Retinal pigment epithelial cell (primary cell): ENCODE measurements at regions not wholly inside any gene's neighbourhood (a gene's known extent, or its start where the extent isn't known, plus 50 kb on each side); places are given as distances from the start of the nearest gene placed in this dataset.

Experiments used
- DNase-seq: peaks from one replicate; pipeline ENCODE4 v3.0.0-alpha.2; 2010; ENCODE audit warnings: low read depth
- H3K4me3 ChIP-seq: 2 replicates; pipeline ENCODE4 v1.5.1; 2011; ENCODE audit warnings: mild to moderate bottlenecking, low read length, control low read depth, moderate library complexity
- CTCF ChIP-seq: conservative IDR thresholded peaks from 2 replicates; pipeline ENCODE4 v1.5.1; 2011; ENCODE audit warnings: low read depth, low read length, control low read depth, inconsistent platforms

GRCh38 chr4:46491455-46491854 is 101.5 kb upstream of the GABRA2 start:
- no peak overlapping the region for H3K4me3 ChIP-seq
- no peak for DNase-seq
- TF ChIP-seq CTCF = no peak

- H3K4me3 ChIP-seq = no peak overlapping the region
- no peak for TF ChIP-seq CTCF
- DNase-seq = no peak
Observed at GRCh38 chr4:46484881-46485280, 95.0 kb upstream of the GABRA2 start.

GRCh38 chr4:46462733-46463132 is 72.8 kb upstream of the GABRA2 start:
- no peak for DNase-seq
- H3K4me3 ChIP-seq = no peak overlapping the region
- TF ChIP-seq CTCF = no peak

- no peak for TF ChIP-seq CTCF
- H3K4me3 ChIP-seq = no peak overlapping the region
- no peak for DNase-seq
Observed at GRCh38 chr4:46459308-46459707, 69.4 kb upstream of the GABRA2 start.

GRCh38 chr4:46450556-46450955 is 60.6 kb upstream of the GABRA2 start:
- no peak overlapping the region for H3K4me3 ChIP-seq
- DNase-seq = no peak
- no peak for TF ChIP-seq CTCF

- H3K4me3 ChIP-seq = no peak overlapping the region
- no peak for TF ChIP-seq CTCF
- DNase-seq = no peak
Observed at GRCh38 chr4:46445710-46446314, 55.9 kb upstream of the GABRA2 start.

- no peak for DNase-seq
- TF ChIP-seq CTCF = no peak
- no peak overlapping the region for H3K4me3 ChIP-seq
Observed at GRCh38 chr4:46444318-46445000, 54.5 kb upstream of the GABRA2 start.
